HL-60 (cell line): ENCODE measurements at regions not wholly inside any gene's neighbourhood (a gene's known extent, or its start where the extent isn't known, plus 50 kb on each side); places are given as distances from the start of the nearest gene placed in this dataset.

Experiments used
- DNase-seq, 2 experiments: peaks; one replicate each; pipeline ENCODE4 v3.0.0-alpha.2; 2010 to 2020; ENCODE audit warnings: low read depth in 1 of 2, low spot score in 1 of 2
- H3K27ac ChIP-seq: fragments of 250-450 bp; sonication (Bioruptor Pico); replicated peaks from 2 replicates; pipeline ENCODE4 v1.5.1; 2020; ENCODE audit warnings: mild to moderate bottlenecking, moderate library complexity
- H3K27me3 ChIP-seq: fragments of 250-450 bp; sonication (Bioruptor Pico); 2 replicates; pipeline ENCODE4 v1.5.1; 2021; ENCODE audit warnings: mild to moderate bottlenecking, moderate library complexity; ENCODE audit not compliant: insufficient read depth, poor library complexity, severe bottlenecking
- H3K4me3 ChIP-seq: replicated peaks from 2 replicates; pipeline ENCODE4 v1.5.1; 2011; ENCODE audit warnings: mild to moderate bottlenecking, control low read depth, low read length; ENCODE audit not compliant: insufficient read depth
- GABPA ChIP-seq: IDR thresholded peaks from 2 replicates; pipeline ENCODE4 v1.6.1; 2012; ENCODE audit warnings: low read depth
- POLR2AphosphoS5 ChIP-seq: IDR thresholded peaks from 2 replicates; pipeline ENCODE4 v1.6.1; 2012; ENCODE audit warnings: low read depth
- SPI1 ChIP-seq: IDR thresholded peaks from 2 replicates; pipeline ENCODE4 v1.6.1; 2012; ENCODE audit warnings: low read depth, mild to moderate bottlenecking, borderline replicate concordance
- TF ChIP-seq, protein P1 (sequence below): IDR thresholded peaks from one replicate; pipeline ENCODE4 v1.5.1; 2011; ENCODE audit warnings: low read length, control low read depth, inconsistent platforms; ENCODE audit not compliant: insufficient read depth
- TF ChIP-seq, protein P2 (sequence below): IDR thresholded peaks from 2 replicates; pipeline ENCODE4 v1.6.1; 2012; ENCODE audit warnings: low read depth; ENCODE audit not compliant: insufficient replicate concordance

DNA sequence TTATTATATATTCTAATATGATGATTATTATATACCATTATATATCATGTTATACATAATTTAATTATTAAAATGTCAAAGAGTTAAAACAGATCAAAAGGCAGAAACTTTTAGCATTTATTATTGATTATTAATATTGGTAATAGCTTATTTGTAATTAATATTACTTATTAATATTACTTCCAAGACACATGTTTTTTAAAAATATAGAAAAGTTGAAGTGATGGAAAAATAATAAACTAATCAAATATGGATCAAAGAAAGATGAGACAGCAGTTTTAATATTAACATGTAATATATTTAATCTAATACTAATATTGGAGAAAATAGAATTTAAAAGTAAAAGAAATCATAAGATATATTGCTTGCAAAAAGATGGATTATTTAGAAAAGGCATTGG is 154.6 kb upstream of the TAB2 start:
- H3K27me3 ChIP-seq = no peaks in the 10 kb centered on the region
- TF ChIP-seq, protein P1, sequence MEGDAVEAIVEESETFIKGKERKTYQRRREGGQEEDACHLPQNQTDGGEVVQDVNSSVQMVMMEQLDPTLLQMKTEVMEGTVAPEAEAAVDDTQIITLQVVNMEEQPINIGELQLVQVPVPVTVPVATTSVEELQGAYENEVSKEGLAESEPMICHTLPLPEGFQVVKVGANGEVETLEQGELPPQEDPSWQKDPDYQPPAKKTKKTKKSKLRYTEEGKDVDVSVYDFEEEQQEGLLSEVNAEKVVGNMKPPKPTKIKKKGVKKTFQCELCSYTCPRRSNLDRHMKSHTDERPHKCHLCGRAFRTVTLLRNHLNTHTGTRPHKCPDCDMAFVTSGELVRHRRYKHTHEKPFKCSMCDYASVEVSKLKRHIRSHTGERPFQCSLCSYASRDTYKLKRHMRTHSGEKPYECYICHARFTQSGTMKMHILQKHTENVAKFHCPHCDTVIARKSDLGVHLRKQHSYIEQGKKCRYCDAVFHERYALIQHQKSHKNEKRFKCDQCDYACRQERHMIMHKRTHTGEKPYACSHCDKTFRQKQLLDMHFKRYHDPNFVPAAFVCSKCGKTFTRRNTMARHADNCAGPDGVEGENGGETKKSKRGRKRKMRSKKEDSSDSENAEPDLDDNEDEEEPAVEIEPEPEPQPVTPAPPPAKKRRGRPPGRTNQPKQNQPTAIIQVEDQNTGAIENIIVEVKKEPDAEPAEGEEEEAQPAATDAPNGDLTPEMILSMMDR = no peak
- TF ChIP-seq, protein P2, sequence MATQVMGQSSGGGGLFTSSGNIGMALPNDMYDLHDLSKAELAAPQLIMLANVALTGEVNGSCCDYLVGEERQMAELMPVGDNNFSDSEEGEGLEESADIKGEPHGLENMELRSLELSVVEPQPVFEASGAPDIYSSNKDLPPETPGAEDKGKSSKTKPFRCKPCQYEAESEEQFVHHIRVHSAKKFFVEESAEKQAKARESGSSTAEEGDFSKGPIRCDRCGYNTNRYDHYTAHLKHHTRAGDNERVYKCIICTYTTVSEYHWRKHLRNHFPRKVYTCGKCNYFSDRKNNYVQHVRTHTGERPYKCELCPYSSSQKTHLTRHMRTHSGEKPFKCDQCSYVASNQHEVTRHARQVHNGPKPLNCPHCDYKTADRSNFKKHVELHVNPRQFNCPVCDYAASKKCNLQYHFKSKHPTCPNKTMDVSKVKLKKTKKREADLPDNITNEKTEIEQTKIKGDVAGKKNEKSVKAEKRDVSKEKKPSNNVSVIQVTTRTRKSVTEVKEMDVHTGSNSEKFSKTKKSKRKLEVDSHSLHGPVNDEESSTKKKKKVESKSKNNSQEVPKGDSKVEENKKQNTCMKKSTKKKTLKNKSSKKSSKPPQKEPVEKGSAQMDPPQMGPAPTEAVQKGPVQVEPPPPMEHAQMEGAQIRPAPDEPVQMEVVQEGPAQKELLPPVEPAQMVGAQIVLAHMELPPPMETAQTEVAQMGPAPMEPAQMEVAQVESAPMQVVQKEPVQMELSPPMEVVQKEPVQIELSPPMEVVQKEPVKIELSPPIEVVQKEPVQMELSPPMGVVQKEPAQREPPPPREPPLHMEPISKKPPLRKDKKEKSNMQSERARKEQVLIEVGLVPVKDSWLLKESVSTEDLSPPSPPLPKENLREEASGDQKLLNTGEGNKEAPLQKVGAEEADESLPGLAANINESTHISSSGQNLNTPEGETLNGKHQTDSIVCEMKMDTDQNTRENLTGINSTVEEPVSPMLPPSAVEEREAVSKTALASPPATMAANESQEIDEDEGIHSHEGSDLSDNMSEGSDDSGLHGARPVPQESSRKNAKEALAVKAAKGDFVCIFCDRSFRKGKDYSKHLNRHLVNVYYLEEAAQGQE = no peak
- TF ChIP-seq GABPA (no peak), POLR2AphosphoS5 (no peak), SPI1 (no peak)
- no peak overlapping the region for H3K27ac ChIP-seq
- DNase-seq = no peak
- H3K4me3 ChIP-seq = no peak overlapping the region

DNA sequence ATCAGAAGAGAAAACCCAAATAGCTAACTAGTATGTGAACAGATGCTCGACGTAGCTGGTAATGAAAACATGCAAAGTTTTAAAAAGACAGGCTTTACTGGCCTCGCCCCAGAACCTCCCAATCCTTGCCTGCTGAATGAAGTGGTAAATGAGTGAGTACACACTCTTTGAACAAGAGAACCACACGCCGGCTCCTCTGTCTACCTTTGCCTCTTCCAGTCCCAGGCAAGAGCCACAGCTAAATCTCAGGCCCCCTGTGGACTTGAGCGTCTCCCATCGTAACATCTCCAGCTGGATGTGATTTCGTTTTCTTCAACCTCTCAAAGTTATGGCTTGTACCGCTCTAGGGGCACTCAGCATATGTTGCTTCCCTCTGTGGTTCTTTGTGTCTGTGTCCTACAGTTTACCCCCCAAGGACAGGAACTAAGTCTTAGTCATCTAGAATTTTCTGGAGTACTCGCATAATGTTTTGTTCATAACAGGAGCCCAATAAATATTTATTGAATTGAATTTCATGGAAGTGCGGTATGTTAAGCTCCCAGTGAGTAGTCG is 153.2 kb upstream of the TAB2 start:
- Histone ChIP-seq H3K27me3 (no peaks in the 10 kb centered on the region), H3K27ac (no peak overlapping the region)
- TF ChIP-seq GABPA (no peak), POLR2AphosphoS5 (no peak), SPI1 (no peak)
- TF ChIP-seq, protein P1 = no peak
- TF ChIP-seq, protein P2 = no peak

DNA sequence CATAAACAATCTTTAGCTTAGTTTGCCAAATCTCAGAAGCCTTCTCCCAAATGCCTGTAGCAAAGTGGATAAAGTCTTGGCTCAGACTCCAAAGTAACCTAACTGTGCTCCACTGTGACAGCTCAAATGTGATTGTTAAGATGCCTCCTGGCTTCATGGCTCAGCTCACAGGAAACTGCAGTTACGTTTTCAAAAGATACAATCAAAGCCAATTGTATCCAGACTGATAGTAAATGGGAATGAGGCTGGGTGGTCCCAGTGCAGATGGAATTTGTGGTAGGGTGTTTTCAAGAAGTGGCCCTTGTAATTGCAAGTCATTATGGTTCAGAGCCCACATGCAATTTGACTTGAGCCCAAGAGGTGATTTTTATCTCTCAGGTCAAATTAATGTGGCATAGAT is 151.2 kb upstream of the TAB2 start:
- H3K27me3 ChIP-seq = no peaks in the 10 kb centered on the region
- H3K27ac ChIP-seq = no peak overlapping the region
- no peak overlapping the region for H3K4me3 ChIP-seq
- no peak for DNase-seq
- TF ChIP-seq, protein P2 = no peak
- TF ChIP-seq SPI1 = no peak
- no peak for TF ChIP-seq POLR2AphosphoS5
- no peak for TF ChIP-seq GABPA
- TF ChIP-seq, protein P1 = no peak

More for the DNA sequence above, 153.2 kb upstream of the TAB2 start:
- no peak for DNase-seq
- no peak overlapping the region for H3K4me3 ChIP-seq
